ENCODE measurements at regions not wholly inside any gene's neighbourhood (a gene's known extent, or its start where the extent isn't known, plus 50 kb on each side); places are given as distances from the start of the nearest gene placed in this dataset.

DNA sequence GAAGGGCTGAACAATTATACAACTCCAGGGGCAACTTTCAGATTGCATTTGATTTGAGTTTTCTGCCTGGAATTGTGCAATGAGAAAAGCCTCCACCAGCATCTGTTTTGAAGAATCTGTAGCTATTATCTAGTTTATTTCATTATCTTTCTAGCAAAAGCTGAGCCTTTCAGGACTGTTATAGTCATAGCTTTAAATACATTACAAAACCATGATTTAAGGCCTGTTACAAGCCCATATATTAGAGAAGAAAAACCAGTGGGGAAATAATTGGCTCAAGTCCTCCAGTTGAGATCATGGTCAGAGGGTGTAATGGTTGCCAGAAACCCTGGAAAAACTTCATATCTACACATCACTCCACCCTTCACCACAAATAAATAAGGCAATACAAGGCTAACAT is 676.2 kb downstream of the HDGFL1 start:
- Histone ChIP-seq H3K27ac (no peak overlapping the region), H3K27me3 (no peaks in the 10 kb centered on the region), H3K4me1 (no peaks in the 10 kb centered on the region), H3K4me3 (replicated peaks in 1 of 3) (no peak overlapping the region), H3K9me3 (no peaks in the 10 kb centered on the region), H3K36me3 (no peaks in the 10 kb centered on the region)
- TF ChIP-seq POLR2A (IDR thresholded peaks at IDR 0.05) = no peak
- TF ChIP-seq, protein P1, sequence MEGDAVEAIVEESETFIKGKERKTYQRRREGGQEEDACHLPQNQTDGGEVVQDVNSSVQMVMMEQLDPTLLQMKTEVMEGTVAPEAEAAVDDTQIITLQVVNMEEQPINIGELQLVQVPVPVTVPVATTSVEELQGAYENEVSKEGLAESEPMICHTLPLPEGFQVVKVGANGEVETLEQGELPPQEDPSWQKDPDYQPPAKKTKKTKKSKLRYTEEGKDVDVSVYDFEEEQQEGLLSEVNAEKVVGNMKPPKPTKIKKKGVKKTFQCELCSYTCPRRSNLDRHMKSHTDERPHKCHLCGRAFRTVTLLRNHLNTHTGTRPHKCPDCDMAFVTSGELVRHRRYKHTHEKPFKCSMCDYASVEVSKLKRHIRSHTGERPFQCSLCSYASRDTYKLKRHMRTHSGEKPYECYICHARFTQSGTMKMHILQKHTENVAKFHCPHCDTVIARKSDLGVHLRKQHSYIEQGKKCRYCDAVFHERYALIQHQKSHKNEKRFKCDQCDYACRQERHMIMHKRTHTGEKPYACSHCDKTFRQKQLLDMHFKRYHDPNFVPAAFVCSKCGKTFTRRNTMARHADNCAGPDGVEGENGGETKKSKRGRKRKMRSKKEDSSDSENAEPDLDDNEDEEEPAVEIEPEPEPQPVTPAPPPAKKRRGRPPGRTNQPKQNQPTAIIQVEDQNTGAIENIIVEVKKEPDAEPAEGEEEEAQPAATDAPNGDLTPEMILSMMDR (IDR thresholded peaks at IDR 0.05) = no peak
- intact Hi-C loops (cut with DNase I) = no loop called here
- no peak for DNase-seq

DNA sequence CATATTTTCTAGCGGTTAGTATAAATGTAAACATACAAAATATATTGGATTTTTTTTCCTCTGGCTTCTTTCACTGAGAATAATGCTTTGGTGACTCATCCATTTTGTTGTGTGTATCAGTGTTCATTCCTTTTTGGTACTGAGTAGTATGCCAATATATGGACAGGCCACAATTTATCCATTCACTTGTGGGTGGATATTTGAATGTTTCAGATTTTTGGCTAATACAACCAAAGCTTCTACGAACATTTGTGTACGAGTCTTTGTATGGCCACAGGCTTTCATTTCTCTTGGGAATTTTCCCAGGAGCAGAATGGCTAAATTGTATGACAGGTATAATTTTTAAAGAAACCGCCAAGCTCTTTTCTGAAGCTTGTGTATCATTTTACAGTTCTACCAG is 677.5 kb downstream of the HDGFL1 start:
- 90 to 94% methylated on average over 4 of the region's 4 CpGs for WGBS, 2 donors
- Histone ChIP-seq H3K27ac (no peak overlapping the region), H3K4me3 (replicated peaks in 1 of 3) (no peak overlapping the region), H3K36me3 (no peaks in the 10 kb centered on the region), H3K9me3 (no peaks in the 10 kb centered on the region), H3K4me1 (no peaks in the 10 kb centered on the region), H3K27me3 (no peaks in the 10 kb centered on the region)
- TF ChIP-seq, protein P1 (IDR thresholded peaks at IDR 0.05) = no peak
- no peak for TF ChIP-seq POLR2A (IDR thresholded peaks at IDR 0.05)
- DNase-seq = no peak
- intact Hi-C loops (cut with DNase I) = no loop called here

DNA sequence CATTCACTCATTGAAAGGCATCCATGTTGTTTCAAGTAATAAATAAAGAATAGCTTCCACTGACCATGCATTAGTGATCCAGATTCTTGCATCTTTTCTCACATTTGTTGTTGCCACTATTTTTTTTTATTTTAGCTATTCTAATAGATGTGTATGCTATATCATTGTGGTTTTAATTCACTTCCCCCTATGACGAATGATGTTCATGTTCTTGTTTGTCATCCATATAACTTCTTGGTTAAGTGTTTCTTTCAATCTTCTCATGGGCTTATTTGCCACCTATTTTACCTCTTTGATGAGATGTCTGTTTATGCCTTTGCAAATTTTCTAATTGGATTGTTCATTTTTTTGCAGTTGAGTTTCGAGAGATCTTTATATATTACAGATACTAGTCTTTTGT is 681.2 kb downstream of the HDGFL1 start:
- H3K4me3 ChIP-seq (replicated peaks in 1 of 3) = no peak overlapping the region
- intact Hi-C loops (cut with DNase I) = no loop called here
- no peaks in the 10 kb centered on the region for H3K27me3 ChIP-seq
- H3K9me3 ChIP-seq = no peaks in the 10 kb centered on the region
- no peaks in the 10 kb centered on the region for H3K4me1 ChIP-seq
- TF ChIP-seq, protein P1 (IDR thresholded peaks at IDR 0.05) = no peak
- no peak for TF ChIP-seq POLR2A (IDR thresholded peaks at IDR 0.05)
- DNase-seq = no peak
- H3K36me3 ChIP-seq = no peaks in the 10 kb centered on the region
- WGBS, 2 donors = 97% methylated on average over 2 of the region's 2 CpGs
- H3K27ac ChIP-seq = no peak overlapping the region

DNA sequence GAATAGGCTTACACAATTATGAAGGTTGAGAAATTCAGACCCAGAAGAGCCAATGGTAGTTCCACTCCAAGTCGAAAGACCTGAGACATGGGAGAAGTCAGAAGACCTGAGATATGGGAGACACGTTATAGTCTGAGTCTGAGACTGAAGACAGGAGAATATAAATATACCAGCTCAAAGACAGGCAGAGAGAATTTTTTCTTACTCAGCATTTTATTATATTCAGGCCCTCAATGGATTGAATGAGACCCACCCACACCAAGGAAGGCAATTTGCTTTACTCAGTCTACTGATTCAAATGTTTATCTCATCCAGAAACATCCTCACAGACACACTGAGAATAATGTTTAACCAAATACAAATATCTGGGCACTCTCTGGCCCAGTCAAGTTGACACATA is 693.5 kb downstream of the HDGFL1 start:
- intact Hi-C loops (cut with DNase I) = no loop called here
- Histone ChIP-seq H3K36me3 (no peaks in the 10 kb centered on the region), H3K4me1 (no peaks in the 10 kb centered on the region), H3K27ac (no peak overlapping the region), H3K4me3 (replicated peaks in 1 of 3) (no peak overlapping the region), H3K27me3 (no peaks in the 10 kb centered on the region), H3K9me3 (no peaks in the 10 kb centered on the region)
- TF ChIP-seq, protein P1 (IDR thresholded peaks at IDR 0.05) = no peak
- no peak for TF ChIP-seq POLR2A (IDR thresholded peaks at IDR 0.05)
- WGBS, 2 donors = 69 to 97% methylated on average over 2 of the region's 2 CpGs
- DNase-seq = no peak

DNA sequence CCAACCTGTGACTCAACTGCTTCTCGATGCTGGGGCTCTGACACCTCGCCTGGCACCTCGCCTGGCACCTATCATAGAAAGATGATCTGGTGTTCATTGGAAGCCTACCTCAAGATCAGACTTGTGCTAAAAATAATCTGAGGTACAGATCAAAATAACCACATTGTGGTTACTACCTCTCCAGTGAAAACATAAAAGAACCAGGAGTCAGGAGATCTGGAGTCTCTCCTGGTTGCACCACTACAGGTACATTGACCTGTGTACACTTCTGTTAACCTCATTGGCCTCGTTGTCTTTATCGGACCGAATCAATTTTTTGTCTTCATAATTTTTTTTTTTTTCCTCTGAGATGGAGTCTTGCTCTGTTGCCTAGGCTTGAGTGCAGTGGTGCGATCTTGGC is 695.9 kb downstream of the HDGFL1 start:
- no peak overlapping the region for H3K4me3 ChIP-seq (replicated peaks in 1 of 3)
- H3K9me3 ChIP-seq = no peaks in the 10 kb centered on the region
- WGBS, 2 donors = 93 to 95% methylated on average over 7 of the region's 7 CpGs
- H3K27me3 ChIP-seq = no peaks in the 10 kb centered on the region
- H3K4me1 ChIP-seq = no peaks in the 10 kb centered on the region
- no peak for DNase-seq
- H3K36me3 ChIP-seq = no peaks in the 10 kb centered on the region
- TF ChIP-seq POLR2A (IDR thresholded peaks at IDR 0.05) = no peak
- TF ChIP-seq, protein P1 (IDR thresholded peaks at IDR 0.05) = no peak
- intact Hi-C loops (cut with DNase I) = no loop called here
- H3K27ac ChIP-seq = no peak overlapping the region

Data from thyroid gland (tissue), 4 donors.